K562 (cell line): ENCODE measurements at regions not wholly inside any gene's neighbourhood (a gene's known extent, or its start where the extent isn't known, plus 50 kb on each side); places are given as distances from the start of the nearest gene placed in this dataset.

Experiments
- AFF4 ChIP-seq: sonication (generic); formaldehyde crosslinking; IDR thresholded peaks from 2 replicates; pipeline ENCODE4 v1.8.0; 2023; ENCODE audit warnings: mild to moderate bottlenecking, missing genetic modification reagents
- CTCF ChIP-seq, 3 experiments: IDR thresholded peaks in 2 of 3; conservative IDR thresholded peaks in 1 of 3; 2 replicates each; pipeline ENCODE4 v1.5.1; 2011 to 2012; ENCODE audit warnings: low read length in 3 of 3, mild to moderate bottlenecking in 3 of 3, control low read depth in 2 of 3, improper control_type of control experiment in 1 of 3, inconsistent platforms in 1 of 3, low read depth in 1 of 3, mixed read lengths in 1 of 3, moderate library complexity in 1 of 3; ENCODE audit not compliant: insufficient read depth in 2 of 3
- ID3 ChIP-seq, 2 experiments: fragments of 250-450 bp in 1 of 2; fragments of 450-650 bp in 1 of 2; sonication (Bioruptor Pico) in 1 of 2; IDR thresholded peaks; 2 replicates each; pipeline versions ENCODE4 v1.6.1 to v1.8.0; 2016 to 2021; ENCODE audit warnings: mild to moderate bottlenecking in 2 of 2, moderate library complexity in 2 of 2, missing compliant biosample characterization in 1 of 2, missing genetic modification characterization in 1 of 2
- TBL1XR1 ChIP-seq, 2 experiments: IDR thresholded peaks; 2 replicates each; pipeline ENCODE4 v1.6.1; 2012; ENCODE audit warnings: improper control_type of control experiment in 2 of 2, low read length in 2 of 2, mild to moderate bottlenecking in 1 of 2

GRCh38 chr12:125206711-125207110, 141.5 kb downstream of the AACS start:
- TF ChIP-seq AFF4 (CRISPR knock-in tag) (no peak), TBL1XR1 (IDR thresholded peaks at IDR 0.05; ENCODE audit: low read length in 2 of 2) (no peak), ID3 (CRISPR knock-in tag; IDR thresholded peaks at IDR 0.05) (no peak), ID3 (tag; IDR thresholded peaks at IDR 0.05) (no peak), CTCF (IDR thresholded peaks at IDR 0.05 in 2 of 3, conservative IDR thresholded peaks at IDR 0.05 in 1 of 3; ENCODE audit: insufficient read depth in 2 of 3, low read depth in 1 of 3, low read length in 3 of 3) (no peak)
